CD4-positive, CD25-positive, alpha-beta regulatory T cell (primary cell): ENCODE measurements at regions not wholly inside any gene's neighbourhood (a gene's known extent, or its start where the extent isn't known, plus 50 kb on each side); places are given as distances from the start of the nearest gene placed in this dataset.

Source experiments
- ATAC-seq, 2 donors: fragments of 150-1000 bp; cut with Tn5 transposase; one replicate each; pipeline ENCODE4 v1.10.0; 2021; ENCODE audit warnings: low read depth in 2 of 2, moderate number of reproducible peaks in 2 of 2, moderate library complexity in 1 of 2
- DNase-seq, 3 donors: peaks; one replicate each; pipeline versions ENCODE4 v3.0.0 to v3.0.0-alpha.2; 2012 to 2022; ENCODE audit warnings: mixed read lengths in 1 of 3
- H3K27ac ChIP-seq: one replicate; pipeline ENCODE4 v1.7.0; 2013; ENCODE audit warnings: mild to moderate bottlenecking, low read length; ENCODE audit not compliant: insufficient read depth, poor library complexity, severe bottlenecking
- H3K27me3 ChIP-seq: one replicate; pipeline ENCODE4 v1.7.0; 2013; ENCODE audit warnings: low read length; ENCODE audit not compliant: control insufficient read depth, insufficient read depth
- H3K36me3 ChIP-seq: one replicate; pipeline ENCODE4 v1.7.0; 2013; ENCODE audit warnings: mild to moderate bottlenecking, low read length, moderate library complexity; ENCODE audit not compliant: control insufficient read depth, insufficient read depth
- H3K4me1 ChIP-seq: 2 replicates; pipeline ENCODE4 v1.7.0; 2013; ENCODE audit warnings: mild to moderate bottlenecking, low read length; ENCODE audit not compliant: insufficient read depth, control insufficient read depth, poor library complexity, severe bottlenecking
- H3K4me3 ChIP-seq: one replicate; pipeline ENCODE4 v1.7.0; 2013; ENCODE audit warnings: low read depth, mild to moderate bottlenecking, low read length, moderate library complexity
- H3K9me3 ChIP-seq, 2 experiments: 1 replicate in 1 of 2; 2 replicates in 1 of 2; pipeline ENCODE4 v1.7.0; 2013; ENCODE audit warnings: low read length in 2 of 2, mild to moderate bottlenecking in 1 of 2, moderate library complexity in 1 of 2; ENCODE audit not compliant: control insufficient read depth in 2 of 2
- H3K27ac Mint-ChIP-seq, 3 donors: one replicate each; pipeline ENCODE4 v1.8.0; 2020 to 2022; ENCODE audit warnings: mild to moderate bottlenecking in 3 of 3, mixed read lengths in 3 of 3, moderate library complexity in 2 of 3
- H3K27me3 Mint-ChIP-seq: one replicate; pipeline ENCODE4 v1.8.0; 2022; ENCODE audit warnings: mild to moderate bottlenecking, mixed read lengths
- H3K36me3 Mint-ChIP-seq: one replicate; pipeline ENCODE4 v1.8.0; 2020; ENCODE audit warnings: mixed read lengths
- H3K4me1 Mint-ChIP-seq, 4 donors: one replicate each; pipeline ENCODE4 v1.8.0; 2020 to 2022; ENCODE audit warnings: mixed read lengths in 4 of 4, mild to moderate bottlenecking in 1 of 4
- H3K4me3 Mint-ChIP-seq, 4 donors: one replicate each; pipeline ENCODE4 v1.8.0; 2020 to 2022; ENCODE audit warnings: mild to moderate bottlenecking in 4 of 4, mixed read lengths in 4 of 4, moderate library complexity in 3 of 4
- H3K9me3 Mint-ChIP-seq, 7 donors: one replicate each; pipeline ENCODE4 v1.8.0; 2020 to 2022; ENCODE audit warnings: mixed read lengths in 7 of 7, mild to moderate bottlenecking in 3 of 7, moderate library complexity in 2 of 7

DNA sequence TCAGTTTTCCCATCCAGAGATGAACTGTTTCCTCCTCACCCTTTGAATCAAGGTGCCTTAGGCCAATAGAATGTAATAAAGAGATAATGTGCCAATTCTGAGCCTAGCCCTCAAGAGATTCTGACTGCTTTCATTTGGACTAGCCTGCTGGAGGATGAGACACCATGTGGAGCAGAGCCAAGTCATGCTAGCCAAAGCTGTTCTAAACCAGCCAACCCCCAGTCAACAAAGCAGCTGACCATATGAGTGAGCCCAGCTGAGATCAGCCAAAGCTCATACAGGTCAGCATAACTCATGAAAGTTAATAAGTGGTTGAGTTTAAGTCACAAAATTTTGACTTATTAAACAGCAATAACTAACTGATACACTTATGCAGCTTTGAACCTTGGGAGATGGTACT, 66.7 kb upstream of the DBX1 start:
- Mint-ChIP-seq H3K27me3 (no peaks in the 10 kb centered on the region), H3K4me3 (no peak overlapping the region), H3K27ac (no peak overlapping the region), H3K4me1 (no peaks in the 10 kb centered on the region), H3K36me3 (no peaks in the 10 kb centered on the region), H3K9me3 (peaks cover 0 to 29% (median 12%) of the 10 kb centered on the region in 7 donors)
- Histone ChIP-seq H3K36me3 (no peaks in the 10 kb centered on the region), H3K4me3 (no peak overlapping the region), H3K9me3 (peaks cover 3 to 9% of the 10 kb centered on the region in 2 experiments), H3K4me1 (no peaks in the 10 kb centered on the region), H3K27me3 (no peaks in the 10 kb centered on the region), H3K27ac (no peak overlapping the region)
- DNase-seq: no peak
- no peak for ATAC-seq

DNA sequence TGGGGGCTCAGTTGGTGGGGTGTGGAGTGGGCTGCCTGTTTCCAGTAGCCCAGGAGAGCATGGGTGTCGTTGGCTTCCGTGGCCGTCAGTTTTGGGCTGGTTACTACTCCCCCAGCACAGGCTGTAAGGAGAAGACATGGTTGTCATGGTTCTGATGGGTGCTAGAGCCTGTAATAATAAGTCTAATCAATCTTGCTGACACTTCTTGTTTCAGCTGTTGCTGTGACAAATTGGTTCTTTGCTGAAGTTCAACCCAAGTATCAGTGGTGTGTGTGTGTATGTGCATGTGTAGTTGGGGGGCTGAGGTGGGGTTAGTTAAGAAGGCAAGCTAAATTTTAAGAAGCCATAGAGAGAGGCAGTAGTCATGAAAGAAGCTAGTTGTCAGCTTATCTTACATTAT, 61.3 kb upstream of the DBX1 start:
- no peaks in the 10 kb centered on the region for H3K27me3 Mint-ChIP-seq
- no peak for ATAC-seq

DNA sequence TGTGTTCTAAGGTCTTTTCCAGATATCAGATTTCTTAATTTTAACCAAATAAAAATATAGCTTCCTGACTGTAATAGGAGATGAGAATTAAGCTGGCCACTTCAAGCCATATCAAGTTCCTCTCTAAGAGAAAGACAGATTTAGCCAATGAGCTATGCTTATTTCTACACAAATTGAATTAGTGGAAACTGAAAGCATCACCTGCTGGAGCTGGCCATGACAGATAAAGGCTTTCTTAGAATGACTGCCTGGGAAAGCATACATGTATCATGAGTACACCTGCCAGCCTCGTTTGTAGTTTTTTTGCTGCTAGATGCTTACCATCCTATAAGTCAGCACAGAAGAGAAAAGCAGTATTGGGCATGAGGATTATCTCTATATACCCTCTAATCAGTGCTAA, 53.5 kb upstream of the DBX1 start:
- Mint-ChIP-seq H3K4me1 (no peaks in the 10 kb centered on the region), H3K36me3 (no peaks in the 10 kb centered on the region), H3K4me3 (no peak overlapping the region), H3K27ac (no peak overlapping the region), H3K9me3 (no peaks in the 10 kb centered on the region), H3K27me3 (peaks cover 24% of the 10 kb centered on the region)
- Histone ChIP-seq H3K4me3 (no peak overlapping the region), H3K36me3 (no peaks in the 10 kb centered on the region), H3K27ac (no peak overlapping the region), H3K27me3 (peaks cover 5% of the 10 kb centered on the region), H3K4me1 (no peaks in the 10 kb centered on the region), H3K9me3 (no peaks in the 10 kb centered on the region)
- ATAC-seq: no peak
- no peak for DNase-seq

More for the DNA sequence above, 61.3 kb upstream of the DBX1 start:
- Mint-ChIP-seq H3K27ac (no peak overlapping the region), H3K4me3 (no peak overlapping the region), H3K4me1 (no peaks in the 10 kb centered on the region), H3K36me3 (no peaks in the 10 kb centered on the region), H3K9me3 (peaks cover 0 to 6% (median 0%) of the 10 kb centered on the region in 7 donors)
- Histone ChIP-seq H3K9me3 (no peaks in the 10 kb centered on the region), H3K4me3 (no peak overlapping the region), H3K27ac (no peak overlapping the region), H3K4me1 (no peaks in the 10 kb centered on the region), H3K27me3 (no peaks in the 10 kb centered on the region), H3K36me3 (no peaks in the 10 kb centered on the region)
- no peak for DNase-seq

DNA sequence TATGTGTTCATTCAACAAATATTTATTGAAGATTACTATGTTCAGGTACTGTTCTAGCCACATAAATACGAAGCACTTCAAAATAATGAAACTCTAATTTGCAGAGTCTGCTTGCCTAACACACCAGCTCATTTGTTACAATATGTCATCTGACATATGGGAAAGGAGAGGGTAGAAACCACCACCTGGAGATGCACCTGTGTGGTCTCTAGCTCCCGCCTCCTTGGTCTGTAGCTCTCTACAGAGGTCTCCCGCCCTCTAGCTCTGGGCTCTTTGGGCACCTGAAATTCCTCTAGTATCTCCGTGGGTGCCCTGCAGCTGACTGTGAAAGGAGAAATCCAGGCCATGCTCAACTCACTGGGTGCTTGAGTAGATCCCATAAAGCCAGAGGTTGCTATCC, 51.4 kb upstream of the DBX1 start:
- H3K4me3 Mint-ChIP-seq: no peak overlapping the region
- peaks cover 0 to 2% (median 0%) of the 10 kb centered on the region in 7 donors for H3K9me3 Mint-ChIP-seq
- Histone ChIP-seq H3K9me3 (no peaks in the 10 kb centered on the region), H3K4me1 (no peaks in the 10 kb centered on the region), H3K27me3 (peaks cover 8% of the 10 kb centered on the region), H3K27ac (no peak overlapping the region), H3K4me3 (no peak overlapping the region), H3K36me3 (no peaks in the 10 kb centered on the region)
- H3K36me3 Mint-ChIP-seq: no peaks in the 10 kb centered on the region
- H3K27me3 Mint-ChIP-seq: peaks cover 45% of the 10 kb centered on the region
- no peaks in the 10 kb centered on the region for H3K4me1 Mint-ChIP-seq
- H3K27ac Mint-ChIP-seq: no peak overlapping the region
- no peak for ATAC-seq
- DNase-seq: no peak
